A549 (cell line): ENCODE measurements at regions not wholly inside any gene's neighbourhood (a gene's known extent, or its start where the extent isn't known, plus 50 kb on each side); places are given as distances from the start of the nearest gene placed in this dataset.

Experiments used
- ATAC-seq, 2 experiments: fragments of 200-7000 bp in 1 of 2; fragments of >200 bp in 1 of 2; cut with Nextera tagmentation in 1 of 2; cut with Tn5 transposase in 1 of 2; 3 replicates each; pipeline versions ENCODE4 v1.8.0 to v1.9.1; 2018 to 2020; ENCODE audit warnings: mild to moderate bottlenecking in 1 of 2, moderate library complexity in 1 of 2
- CTCF ChIA-PET: fragments of 300-600 bp; sonication (Branson Sonifier 250); formaldehyde crosslinking; extraction: SDS; loops from one replicate; lab custom pipeline; 2021; ENCODE audit warnings: antibody characterized with exemption, inconsistent platforms; lab: Yijun Ruan, JAX
- POLR2A ChIA-PET: fragments of 350-600 bp; formaldehyde crosslinking; extraction: SDS; loops from one replicate; lab custom pipeline; 2021; ENCODE audit warnings: antibody characterized with exemption, inconsistent platforms; lab: Yijun Ruan, JAX
- DNase-seq, 2 experiments: peaks; one replicate each; pipeline versions ENCODE4 v3.0.0 to v3.0.0-alpha.2; 2011 to 2016; ENCODE audit warnings: low read depth in 1 of 2, low spot score in 1 of 2
- FAIRE-seq: peaks from 2 replicates; lab custom pipeline; 2011; peaks lifted over from hg19 to GRCh38; lab: Jason Lieb, UNC
- H3K27ac ChIP-seq, 2 experiments: fragments of >200 bp; sonication (Bioruptor Twin); formaldehyde crosslinking; 3 replicates each; pipeline ENCODE4 v1.5.1; 2016 to 2017
- H3K4me1 ChIP-seq: fragments of >200 bp; sonication (Bioruptor Twin); formaldehyde crosslinking; 3 replicates; pipeline ENCODE4 v1.6.1; 2016
- H3K4me2 ChIP-seq: fragments of >200 bp; sonication (Bioruptor Twin); formaldehyde crosslinking; 3 replicates; pipeline ENCODE4 v1.6.1; 2016
- H3K4me3 ChIP-seq: fragments of >200 bp; sonication (Bioruptor Twin); formaldehyde crosslinking; 3 replicates; pipeline ENCODE4 v1.5.1; 2016
- H3K9me3 ChIP-seq: fragments of >200 bp; sonication (Bioruptor Twin); formaldehyde crosslinking; 3 replicates; pipeline ENCODE4 v1.6.1; 2016
- ATOH8 ChIP-seq: fragments of 250-450 bp; sonication (Bioruptor Pico); IDR thresholded peaks from 2 replicates; pipeline ENCODE4 v1.5.0; 2020; ENCODE audit warnings: low read depth, mild to moderate bottlenecking, moderate library complexity
- BCL3 ChIP-seq: fragments of >200 bp; sonication (Bioruptor Twin); formaldehyde crosslinking; IDR thresholded peaks from 3 replicates; pipeline ENCODE4 v1.6.1; 2016
- BHLHE40 ChIP-seq: IDR thresholded peaks from 2 replicates; pipeline ENCODE4 v1.6.1; 2012; ENCODE audit warnings: low read depth, low read length, inconsistent platforms
- CEBPB ChIP-seq, 2 experiments: fragments of >200 bp in 1 of 2; sonication (Bioruptor Twin) in 1 of 2; formaldehyde crosslinking in 1 of 2; IDR thresholded peaks; 2 replicates each; pipeline ENCODE4 v1.6.1; 2012 to 2016
- CTCF ChIP-seq: fragments of >200 bp; sonication (Bioruptor Twin); formaldehyde crosslinking; IDR thresholded peaks from 3 replicates; pipeline ENCODE4 v1.5.1; 2016
- E2F6 ChIP-seq: IDR thresholded peaks from 2 replicates; pipeline ENCODE4 v1.6.1; 2012; ENCODE audit warnings: low read depth, borderline replicate concordance
- EHMT2 ChIP-seq: fragments of 200-600 bp; sonication (generic); IDR thresholded peaks from 2 replicates; pipeline ENCODE4 v1.6.1; 2016; ENCODE audit warnings: antibody characterized with exemption, low read depth, mild to moderate bottlenecking, moderate library complexity
- ELK1 ChIP-seq: fragments of 150-350 bp; IDR thresholded peaks from 2 replicates; pipeline ENCODE4 v1.6.1; 2014; ENCODE audit warnings: low read depth, mild to moderate bottlenecking, low read length
- FOSB ChIP-seq: fragments of 250-450 bp; sonication (Bioruptor Pico); IDR thresholded peaks from 2 replicates; pipeline ENCODE4 v1.5.0; 2020; ENCODE audit warnings: mild to moderate bottlenecking, moderate library complexity
- HDAC2 ChIP-seq: fragments of 200-600 bp; sonication (generic); IDR thresholded peaks from 2 replicates; pipeline ENCODE4 v1.6.1; 2016
- HES2 ChIP-seq: fragments of >200 bp; sonication (Bioruptor Twin); formaldehyde crosslinking; IDR thresholded peaks from 2 replicates; pipeline ENCODE4 v1.6.1; 2016
- HEYL ChIP-seq: fragments of 250-450 bp; sonication (Bioruptor Pico); IDR thresholded peaks from 2 replicates; pipeline ENCODE4 v1.8.0; 2021; ENCODE audit warnings: mild to moderate bottlenecking, moderate library complexity
- HMGXB4 ChIP-seq: fragments of 250-450 bp; sonication (Bioruptor Pico); IDR thresholded peaks from 2 replicates; pipeline ENCODE4 v1.5.0; 2021; ENCODE audit warnings: mild to moderate bottlenecking, moderate library complexity, borderline replicate concordance
- HOXB5 ChIP-seq: fragments of 250-450 bp; sonication (Bioruptor Pico); IDR thresholded peaks from 2 replicates; pipeline ENCODE4 v1.5.0; 2020; ENCODE audit warnings: mild to moderate bottlenecking, moderate library complexity
- KDM1A ChIP-seq: fragments of 200-600 bp; sonication (generic); IDR thresholded peaks from 2 replicates; pipeline ENCODE4 v1.6.1; 2016; ENCODE audit warnings: low read depth, mild to moderate bottlenecking
- MAFK ChIP-seq: fragments of 450-650 bp; IDR thresholded peaks from 2 replicates; pipeline ENCODE4 v1.6.1; 2014; ENCODE audit not compliant: partially characterized antibody
- MAX ChIP-seq: IDR thresholded peaks from 2 replicates; pipeline ENCODE4 v1.6.1; 2012
- MAZ ChIP-seq: fragments of 150-350 bp; IDR thresholded peaks from 2 replicates; pipeline ENCODE4 v1.6.1; 2014; ENCODE audit warnings: antibody characterized with exemption, low read depth, low read length, borderline replicate concordance
- MYC ChIP-seq: IDR thresholded peaks from 2 replicates; pipeline ENCODE4 v1.6.1; 2012; ENCODE audit warnings: mild to moderate bottlenecking, inconsistent platforms, low read length, improper control_type of control experiment, borderline replicate concordance
- PHF8 ChIP-seq: fragments of 200-600 bp; sonication (generic); IDR thresholded peaks from 2 replicates; pipeline ENCODE4 v1.6.1; 2016; ENCODE audit warnings: low read depth, mild to moderate bottlenecking, antibody characterized with exemption, moderate library complexity, borderline replicate concordance
- POLR2AphosphoS2 ChIP-seq: conservative IDR thresholded peaks from 2 replicates; pipeline ENCODE4 v1.6.1; 2012; ENCODE audit warnings: low read length, improper control_type of control experiment, inconsistent platforms
- RAD21 ChIP-seq, 2 experiments: fragments of >200 bp in 1 of 2; sonication (Bioruptor Twin) in 1 of 2; formaldehyde crosslinking in 1 of 2; IDR thresholded peaks in 1 of 2; conservative IDR thresholded peaks in 1 of 2; 2 replicates in 1 of 2; 3 replicates in 1 of 2; pipeline ENCODE4 v1.6.1; 2012 to 2018; ENCODE audit warnings: inconsistent platforms in 1 of 2
- RARB ChIP-seq: fragments of 250-450 bp; sonication (Bioruptor Pico); IDR thresholded peaks from 2 replicates; pipeline ENCODE4 v1.8.0; 2021; ENCODE audit warnings: mild to moderate bottlenecking, moderate library complexity
- RNF2 ChIP-seq: fragments of 200-600 bp; sonication (generic); IDR thresholded peaks from 2 replicates; pipeline ENCODE4 v1.6.1; 2016; ENCODE audit warnings: low read depth, mild to moderate bottlenecking, antibody characterized with exemption, moderate library complexity, borderline replicate concordance
- SREBF2 ChIP-seq: fragments of 450-650 bp; IDR thresholded peaks from 2 replicates; pipeline ENCODE4 v1.6.1; 2014; ENCODE audit warnings: mild to moderate bottlenecking, moderate library complexity
- TFCP2L1 ChIP-seq: fragments of 250-450 bp; sonication (Bioruptor Pico); IDR thresholded peaks from 2 replicates; pipeline ENCODE4 v1.5.0; 2021; ENCODE audit warnings: mild to moderate bottlenecking
- TP53 ChIP-seq: fragments of 250-450 bp; sonication (Bioruptor Pico); IDR thresholded peaks from 2 replicates; pipeline ENCODE4 v1.5.0; 2021; ENCODE audit warnings: mild to moderate bottlenecking, moderate library complexity
- USF2 ChIP-seq: fragments of 450-650 bp; IDR thresholded peaks from 2 replicates; pipeline ENCODE4 v1.6.1; 2014; ENCODE audit warnings: antibody characterized with exemption
- ZFP36 ChIP-seq: fragments of 450-650 bp; IDR thresholded peaks from 2 replicates; pipeline ENCODE4 v1.6.1; 2014; ENCODE audit warnings: borderline replicate concordance; ENCODE audit not compliant: partially characterized antibody
- ZNF302 ChIP-seq: fragments of 250-450 bp; sonication (Bioruptor Pico); IDR thresholded peaks from 2 replicates; pipeline ENCODE4 v1.9.0; 2021; ENCODE audit warnings: inconsistent platforms, mild to moderate bottlenecking, moderate library complexity
- ZSCAN20 ChIP-seq: fragments of 250-450 bp; sonication (Bioruptor Pico); IDR thresholded peaks from 2 replicates; pipeline ENCODE4 v1.8.0; 2022; ENCODE audit warnings: mild to moderate bottlenecking, moderate library complexity
- WGBS: methylation state at CpG from one replicate; pipeline ENCODE4 v1.1.6; 2017; ENCODE audit errors: missing lambda C conversion rate; 5-methylcytosine and 5-hydroxymethylcytosine counted together

- no peaks in the 10 kb centered on the region for H3K9me3 ChIP-seq
- ATAC-seq (no peak), FAIRE-seq (no peak), DNase-seq (no peak)
- no peak overlapping the region for H3K27ac ChIP-seq
- ChIA-PET POLR2A (no interaction called here), CTCF (no interaction called here)
- H3K4me2 ChIP-seq, result no peak overlapping the region
- TF ChIP-seq SREBF2, result no peak
- no peak for TF ChIP-seq CEBPB (IDR thresholded peaks at IDR 0.05)
- no peak for TF ChIP-seq FOSB (CRISPR knock-in tag)
- TF ChIP-seq HOXB5, result no peak
- no peak for TF ChIP-seq ATOH8 (CRISPR knock-in tag)
- no peak for TF ChIP-seq USF2
- no peak for TF ChIP-seq RARB (CRISPR knock-in tag)
- TF ChIP-seq TFCP2L1 (CRISPR knock-in tag), result no peak
- no peak for TF ChIP-seq TP53
- TF ChIP-seq ELK1, result no peak
- TF ChIP-seq BCL3, result no peak
- no peak for TF ChIP-seq EHMT2
- TF ChIP-seq ZNF302 (CRISPR knock-in tag), result no peak
- TF ChIP-seq HMGXB4 (CRISPR knock-in tag), result no peak
- no peak for TF ChIP-seq MAZ
- TF ChIP-seq MYC, result no peak
- no peak for TF ChIP-seq HES2
- no peak for TF ChIP-seq ZFP36
- no peak for TF ChIP-seq PHF8
- no peak for TF ChIP-seq POLR2AphosphoS2
- no peak overlapping the region for H3K4me3 ChIP-seq
- WGBS, result 3% methylated on average over 3 of the region's 3 CpGs
- H3K4me1 ChIP-seq, result no peaks in the 10 kb centered on the region
Measured at GRCh38 chr7:42770114-42770513, 141.8 kb downstream of the C7orf25 start.

GRCh38 chr7:42768045-42768444, 143.8 kb downstream of the C7orf25 start:
- H3K4me1 ChIP-seq, result no peaks in the 10 kb centered on the region
- DNase-seq, result peak in 1 of 2 experiments; percentile 14
- WGBS, result 2% methylated on average over 4 of the region's 4 CpGs
- H3K27ac ChIP-seq, result no peak overlapping the region
- no peak overlapping the region for H3K4me2 ChIP-seq
- FAIRE-seq, result no peak
- POLR2A ChIA-PET, result no interaction called here
- ATAC-seq, result no peak
- no peaks in the 10 kb centered on the region for H3K9me3 ChIP-seq
- CTCF ChIA-PET, result no interaction called here
- H3K4me3 ChIP-seq, result no peak overlapping the region
- TF ChIP-seq E2F6, result no peak
- TF ChIP-seq RNF2, result no peak
- TF ChIP-seq FOSB (CRISPR knock-in tag), result no peak
- TF ChIP-seq MAFK, result no peak
- TF ChIP-seq BHLHE40, result no peak
- no peak for TF ChIP-seq MAX
- no peak for TF ChIP-seq EHMT2
- TF ChIP-seq HEYL (CRISPR knock-in tag), result no peak
- no peak for TF ChIP-seq ZSCAN20 (CRISPR knock-in tag)
- no peak for TF ChIP-seq CTCF
- no peak for TF ChIP-seq HDAC2
- TF ChIP-seq RAD21 (conservative IDR thresholded peaks at IDR 0.05 in 1 of 2, IDR thresholded peaks at IDR 0.05 in 1 of 2), result no peak
- no peak for TF ChIP-seq KDM1A
